Skeletal muscle cell (primary cell): ENCODE measurements at regions not wholly inside any gene's neighbourhood (a gene's known extent, or its start where the extent isn't known, plus 50 kb on each side); places are given as distances from the start of the nearest gene placed in this dataset.

Experiments used
- DNase-seq: peaks from one replicate; pipeline ENCODE4 v3.0.0-alpha.2; 2010; ENCODE audit warnings: low read depth
- H3K4me3 ChIP-seq: 2 replicates; pipeline ENCODE4 v1.5.1; 2011; ENCODE audit warnings: low read depth, mild to moderate bottlenecking, control low read depth, low read length, moderate library complexity

GRCh38 chr5:66450237-66450636 lies 146.0 kb upstream of the MAST4 start:
- DNase-seq, result no peak
- H3K4me3 ChIP-seq, result no peak overlapping the region

GRCh38 chr5:66450988-66451387 lies 145.2 kb upstream of the MAST4 start:
- H3K4me3 ChIP-seq, result no peak overlapping the region
- no peak for DNase-seq

- no peak for DNase-seq
- H3K4me3 ChIP-seq, result no peak overlapping the region
These were observed 144.1 kb upstream of the MAST4 start for GRCh38 chr5:66452109-66452508.

- H3K4me3 ChIP-seq, result no peak overlapping the region
- DNase-seq, result no peak
These were observed 141.8 kb upstream of the MAST4 start for GRCh38 chr5:66454186-66455078.

- no peak overlapping the region for H3K4me3 ChIP-seq
- DNase-seq, result no peak
These were observed 136.5 kb upstream of the MAST4 start for GRCh38 chr5:66459728-66460127.

GRCh38 chr5:66467564-66467963 lies 128.6 kb upstream of the MAST4 start:
- H3K4me3 ChIP-seq, result no peak overlapping the region
- no peak for DNase-seq

GRCh38 chr5:66469684-66470083 lies 126.5 kb upstream of the MAST4 start:
- DNase-seq, result no peak
- no peak overlapping the region for H3K4me3 ChIP-seq

GRCh38 chr5:66472010-66472409 lies 124.2 kb upstream of the MAST4 start:
- DNase-seq, result no peak
- H3K4me3 ChIP-seq, result no peak overlapping the region

GRCh38 chr5:66475731-66476130 lies 120.5 kb upstream of the MAST4 start:
- no peak overlapping the region for H3K4me3 ChIP-seq
- DNase-seq, result no peak

GRCh38 chr5:66477596-66477995 lies 118.6 kb upstream of the MAST4 start:
- H3K4me3 ChIP-seq, result no peak overlapping the region
- DNase-seq, result no peak

- DNase-seq, result no peak
- H3K4me3 ChIP-seq, result no peak overlapping the region
These were observed 101.8 kb upstream of the MAST4 start for GRCh38 chr5:66494437-66494836.

- no peak overlapping the region for H3K4me3 ChIP-seq
- DNase-seq, result no peak
These were observed 97.4 kb upstream of the MAST4 start for GRCh38 chr5:66498791-66499207.

GRCh38 chr5:66503203-66503789 lies 92.9 kb upstream of the MAST4 start:
- no peak overlapping the region for H3K4me3 ChIP-seq
- no peak for DNase-seq

- DNase-seq, result no peak
- H3K4me3 ChIP-seq, result no peak overlapping the region
These were observed 89.1 kb upstream of the MAST4 start for GRCh38 chr5:66507106-66507505.

- DNase-seq, result no peak
- H3K4me3 ChIP-seq, result no peak overlapping the region
These were observed 84.7 kb upstream of the MAST4 start for GRCh38 chr5:66511491-66511890.

- H3K4me3 ChIP-seq, result no peak overlapping the region
- DNase-seq, result no peak
These were observed 83.1 kb upstream of the MAST4 start for GRCh38 chr5:66513130-66513529.

GRCh38 chr5:66515209-66515608 lies 81.0 kb upstream of the MAST4 start:
- no peak overlapping the region for H3K4me3 ChIP-seq
- DNase-seq, result no peak

- no peak for DNase-seq
- H3K4me3 ChIP-seq, result no peak overlapping the region
These were observed 79.6 kb upstream of the MAST4 start for GRCh38 chr5:66516550-66516949.

GRCh38 chr5:66517351-66517750 lies 78.8 kb upstream of the MAST4 start:
- no peak for DNase-seq
- no peak overlapping the region for H3K4me3 ChIP-seq

GRCh38 chr5:66518052-66518451 lies 78.1 kb upstream of the MAST4 start:
- DNase-seq, result no peak
- H3K4me3 ChIP-seq, result no peak overlapping the region

- DNase-seq, result no peak
- no peak overlapping the region for H3K4me3 ChIP-seq
These were observed 77.4 kb upstream of the MAST4 start for GRCh38 chr5:66518753-66519152.
